ENCODE measurements at regions not wholly inside any gene's neighbourhood (a gene's known extent, or its start where the extent isn't known, plus 50 kb on each side); places are given as distances from the start of the nearest gene placed in this dataset.
"Not testable (repeated sequence)": the region's sequence is repeated elsewhere in the genome, so short reads cannot be mapped to it uniquely, and the experiment has no call there.

GRCh38 chr5:104556957-104557356 is 994.4 kb upstream of the NUDT12 start:
- intact Hi-C loops (cut with DNase I) = no loop called here
- 87 to 90% methylated on average over 3 of the region's 3 CpGs for WGBS, 2 donors
- DNase-seq (no peak), ATAC-seq (ENCODE audit: low FRiP score) (no peak)
- Histone ChIP-seq H3K36me3 (ENCODE audit: control insufficient read depth in 1 of 2, insufficient read depth in 2 of 2, low read length in 1 of 2) (no peaks in the 10 kb centered on the region), H3K27ac (ENCODE audit: low read depth in 1 of 2, low read length in 2 of 2) (no peak overlapping the region), H3K9me3 (ENCODE audit: control insufficient read depth, low read length) (no peaks in the 10 kb centered on the region), H3K4me1 (ENCODE audit: control insufficient read depth in 1 of 2, insufficient read depth in 2 of 2, low read length in 2 of 2) (no peaks in the 10 kb centered on the region), H3K4me3 (ENCODE audit: low read length in 2 of 2) (no peak overlapping the region), H3K27me3 (ENCODE audit: control insufficient read depth in 1 of 2, insufficient read depth in 2 of 2, low read length in 1 of 2) (no peaks in the 10 kb centered on the region)

- no peak overlapping the region for H3K4me3 ChIP-seq (ENCODE audit: low read length in 2 of 2)
- H3K4me1 ChIP-seq (ENCODE audit: control insufficient read depth in 1 of 2, insufficient read depth in 2 of 2, low read length in 2 of 2) = no peaks in the 10 kb centered on the region
- DNase-seq (no peak), ATAC-seq (ENCODE audit: low FRiP score) (no peak)
- H3K9me3 ChIP-seq (ENCODE audit: control insufficient read depth, low read length) = no peaks in the 10 kb centered on the region
- no peaks in the 10 kb centered on the region for H3K36me3 ChIP-seq (ENCODE audit: control insufficient read depth in 1 of 2, insufficient read depth in 2 of 2, low read length in 1 of 2)
- WGBS, 2 donors = 48 to 49% methylated on average over 3 of the region's 3 CpGs
- no peak overlapping the region for H3K27ac ChIP-seq (ENCODE audit: low read depth in 1 of 2, low read length in 2 of 2)
- intact Hi-C loops (cut with DNase I) = no loop called here
- H3K27me3 ChIP-seq (ENCODE audit: control insufficient read depth in 1 of 2, insufficient read depth in 2 of 2, low read length in 1 of 2) = no peaks in the 10 kb centered on the region
Measured at GRCh38 chr5:104551628-104552027, 989.0 kb upstream of the NUDT12 start.

GRCh38 chr5:104546871-104547270 is 984.3 kb upstream of the NUDT12 start:
- 91% methylated on average over 6 of the region's 6 CpGs for WGBS, 2 donors
- DNase-seq; H3K27ac ChIP-seq (ENCODE audit: low read depth in 1 of 2, low read length in 2 of 2); H3K27me3 ChIP-seq (ENCODE audit: control insufficient read depth in 1 of 2, insufficient read depth in 2 of 2, low read length in 1 of 2); H3K4me1 ChIP-seq (ENCODE audit: control insufficient read depth in 1 of 2, insufficient read depth in 2 of 2, low read length in 2 of 2); H3K9me3 ChIP-seq (ENCODE audit: control insufficient read depth, low read length); intact Hi-C loops (cut with DNase I); H3K36me3 ChIP-seq (ENCODE audit: control insufficient read depth in 1 of 2, insufficient read depth in 2 of 2, low read length in 1 of 2); H3K4me3 ChIP-seq (ENCODE audit: low read length in 2 of 2); ATAC-seq (ENCODE audit: low FRiP score): not testable (repeated sequence)

GRCh38 chr5:104541141-104541785 is 978.7 kb upstream of the NUDT12 start:
- no peaks in the 10 kb centered on the region for H3K9me3 ChIP-seq (ENCODE audit: control insufficient read depth, low read length)
- ATAC-seq (ENCODE audit: low FRiP score) (no peak), DNase-seq (no peak)
- no peaks in the 10 kb centered on the region for H3K4me1 ChIP-seq (ENCODE audit: control insufficient read depth in 1 of 2, insufficient read depth in 2 of 2, low read length in 2 of 2)
- no peak overlapping the region for H3K27ac ChIP-seq (ENCODE audit: low read depth in 1 of 2, low read length in 2 of 2)
- intact Hi-C loops (cut with DNase I) = no loop called here
- no peak overlapping the region for H3K4me3 ChIP-seq (ENCODE audit: low read length in 2 of 2)
- 96 to 100% methylated on average over 1 of the region's 1 CpG for WGBS, 2 donors
- H3K27me3 ChIP-seq (ENCODE audit: control insufficient read depth in 1 of 2, insufficient read depth in 2 of 2, low read length in 1 of 2) = no peaks in the 10 kb centered on the region
- H3K36me3 ChIP-seq (ENCODE audit: control insufficient read depth in 1 of 2, insufficient read depth in 2 of 2, low read length in 1 of 2) = no peaks in the 10 kb centered on the region

GRCh38 chr5:104540448-104540847 is 977.9 kb upstream of the NUDT12 start:
- intact Hi-C loops (cut with DNase I) = no loop called here
- peak; percentile 52 for ATAC-seq (ENCODE audit: low FRiP score)
- 38 to 45% methylated on average over 1 of the region's 1 CpG for WGBS, 2 donors

DNA sequence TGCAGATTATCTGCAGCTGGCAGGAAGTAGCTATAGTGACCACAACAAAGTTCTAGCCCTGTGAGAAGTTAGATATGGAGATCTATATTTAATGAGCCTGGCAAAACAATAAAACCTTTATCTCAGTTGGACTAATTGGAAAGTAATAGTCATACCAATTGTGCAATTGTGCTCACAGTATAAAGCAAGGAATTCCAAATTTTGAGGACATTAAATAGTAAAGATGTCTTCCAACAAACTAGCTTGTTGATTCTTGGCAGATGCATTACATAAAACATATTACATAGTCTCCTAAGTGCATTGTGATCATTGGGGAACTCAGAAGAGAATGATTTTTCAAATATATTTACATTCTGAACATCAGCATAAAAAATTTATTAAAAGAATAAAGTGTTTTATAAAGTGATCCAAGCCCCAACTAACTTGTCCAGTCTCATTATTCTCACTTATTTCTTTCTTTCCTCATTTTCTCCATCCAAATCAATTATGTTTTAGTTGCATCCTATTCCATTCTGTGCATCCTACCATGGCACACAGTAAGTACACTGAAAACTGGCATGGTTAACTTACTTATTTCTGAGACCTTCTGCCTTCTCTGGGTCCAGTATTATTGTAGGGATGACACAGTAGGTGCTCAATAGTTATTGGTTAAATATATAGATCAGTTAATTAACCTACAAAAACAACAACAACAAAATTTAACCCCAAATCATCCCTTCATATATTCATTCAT is 977.2 kb upstream of the NUDT12 start:
- ATAC-seq (ENCODE audit: low FRiP score) = no peak
- intact Hi-C loops (cut with DNase I) = no loop called here
- Histone ChIP-seq H3K36me3 (ENCODE audit: control insufficient read depth in 1 of 2, insufficient read depth in 2 of 2, low read length in 1 of 2) (no peaks in the 10 kb centered on the region), H3K4me3 (ENCODE audit: low read length in 2 of 2) (no peak overlapping the region), H3K27ac (ENCODE audit: low read depth in 1 of 2, low read length in 2 of 2) (no peak overlapping the region), H3K27me3 (ENCODE audit: control insufficient read depth in 1 of 2, insufficient read depth in 2 of 2, low read length in 1 of 2) (no peaks in the 10 kb centered on the region), H3K9me3 (ENCODE audit: control insufficient read depth, low read length) (no peaks in the 10 kb centered on the region), H3K4me1 (ENCODE audit: control insufficient read depth in 1 of 2, insufficient read depth in 2 of 2, low read length in 2 of 2) (no peaks in the 10 kb centered on the region)
- no peak for DNase-seq

More at GRCh38 chr5:104540448-104540847, 977.9 kb upstream of the NUDT12 start:
- no peak overlapping the region for H3K4me3 ChIP-seq (ENCODE audit: low read length in 2 of 2)
- DNase-seq = no peak
- no peaks in the 10 kb centered on the region for H3K4me1 ChIP-seq (ENCODE audit: control insufficient read depth in 1 of 2, insufficient read depth in 2 of 2, low read length in 2 of 2)
- H3K9me3 ChIP-seq (ENCODE audit: control insufficient read depth, low read length) = no peaks in the 10 kb centered on the region
- no peak overlapping the region for H3K27ac ChIP-seq (ENCODE audit: low read depth in 1 of 2, low read length in 2 of 2)
- no peaks in the 10 kb centered on the region for H3K36me3 ChIP-seq (ENCODE audit: control insufficient read depth in 1 of 2, insufficient read depth in 2 of 2, low read length in 1 of 2)
- H3K27me3 ChIP-seq (ENCODE audit: control insufficient read depth in 1 of 2, insufficient read depth in 2 of 2, low read length in 1 of 2) = no peaks in the 10 kb centered on the region

GRCh38 chr5:104538734-104539133 is 976.1 kb upstream of the NUDT12 start:
- Histone ChIP-seq H3K4me3 (ENCODE audit: low read length in 2 of 2) (no peak overlapping the region), H3K27ac (ENCODE audit: low read depth in 1 of 2, low read length in 2 of 2) (no peak overlapping the region), H3K36me3 (ENCODE audit: control insufficient read depth in 1 of 2, insufficient read depth in 2 of 2, low read length in 1 of 2) (no peaks in the 10 kb centered on the region), H3K9me3 (ENCODE audit: control insufficient read depth, low read length) (no peaks in the 10 kb centered on the region), H3K4me1 (ENCODE audit: control insufficient read depth in 1 of 2, insufficient read depth in 2 of 2, low read length in 2 of 2) (no peaks in the 10 kb centered on the region), H3K27me3 (ENCODE audit: control insufficient read depth in 1 of 2, insufficient read depth in 2 of 2, low read length in 1 of 2) (no peaks in the 10 kb centered on the region)
- intact Hi-C loops (cut with DNase I) = no loop called here
- WGBS, 2 donors = 85 to 87% methylated on average over 6 of the region's 6 CpGs
- ATAC-seq (ENCODE audit: low FRiP score) (peak; percentile 12), DNase-seq (no peak)

DNA sequence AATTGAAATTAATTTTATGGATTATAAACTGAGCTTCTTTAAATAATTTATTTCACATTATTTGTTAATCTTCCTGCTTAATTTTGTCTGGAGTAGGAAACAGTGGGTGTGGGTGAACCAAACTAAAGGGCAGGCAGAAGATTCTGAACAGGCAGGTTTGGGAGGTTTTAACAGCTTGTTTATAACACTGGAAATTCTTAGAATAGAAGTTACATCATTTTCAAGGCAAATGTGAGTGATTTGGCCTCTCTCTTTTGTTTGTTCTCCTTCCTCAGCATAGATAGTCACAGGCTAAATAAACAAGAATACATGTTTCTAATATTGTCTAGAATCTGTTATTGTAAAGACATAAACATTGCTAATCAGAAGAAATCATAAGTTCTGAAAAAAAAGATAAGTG is 970.9 kb upstream of the NUDT12 start:
- H3K4me1 ChIP-seq (ENCODE audit: control insufficient read depth in 1 of 2, insufficient read depth in 2 of 2, low read length in 2 of 2) = no peaks in the 10 kb centered on the region
- H3K27ac ChIP-seq (ENCODE audit: low read depth in 1 of 2, low read length in 2 of 2) = no peak overlapping the region
- ATAC-seq (ENCODE audit: low FRiP score) (no peak), DNase-seq (no peak)
- no peaks in the 10 kb centered on the region for H3K9me3 ChIP-seq (ENCODE audit: control insufficient read depth, low read length)
- intact Hi-C loops (cut with DNase I) = no loop called here
- H3K27me3 ChIP-seq (ENCODE audit: control insufficient read depth in 1 of 2, insufficient read depth in 2 of 2, low read length in 1 of 2) = no peaks in the 10 kb centered on the region
- H3K36me3 ChIP-seq (ENCODE audit: control insufficient read depth in 1 of 2, insufficient read depth in 2 of 2, low read length in 1 of 2) = no peaks in the 10 kb centered on the region
- no peak overlapping the region for H3K4me3 ChIP-seq (ENCODE audit: low read length in 2 of 2)

DNA sequence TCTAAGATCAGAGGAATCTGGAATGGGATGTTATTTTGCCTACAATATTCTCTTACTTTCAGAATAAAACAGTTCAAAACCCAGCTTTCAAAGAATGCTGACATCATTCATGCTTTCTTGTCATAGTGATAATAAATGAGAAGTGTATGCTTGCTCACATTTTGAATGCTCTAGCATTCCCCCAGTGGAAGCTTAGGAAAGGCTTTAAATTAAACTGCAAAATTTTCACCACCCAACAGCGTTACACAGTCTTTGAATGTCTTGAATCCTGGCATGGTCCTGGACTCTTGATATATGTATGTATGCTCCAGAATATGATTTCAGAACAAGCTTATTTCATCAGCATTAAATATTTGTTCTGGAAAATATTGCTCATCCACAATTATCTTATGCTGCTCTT is 964.3 kb upstream of the NUDT12 start:
- no peak overlapping the region for H3K27ac ChIP-seq (ENCODE audit: low read depth in 1 of 2, low read length in 2 of 2)
- H3K9me3 ChIP-seq (ENCODE audit: control insufficient read depth, low read length) = no peaks in the 10 kb centered on the region
- DNase-seq = no peak
- no peaks in the 10 kb centered on the region for H3K4me1 ChIP-seq (ENCODE audit: control insufficient read depth in 1 of 2, insufficient read depth in 2 of 2, low read length in 2 of 2)
- no peaks in the 10 kb centered on the region for H3K27me3 ChIP-seq (ENCODE audit: control insufficient read depth in 1 of 2, insufficient read depth in 2 of 2, low read length in 1 of 2)
- no peak for ATAC-seq (ENCODE audit: low FRiP score)
- intact Hi-C loops (cut with DNase I) = no loop called here
- H3K4me3 ChIP-seq (ENCODE audit: low read length in 2 of 2) = no peak overlapping the region
- H3K36me3 ChIP-seq (ENCODE audit: control insufficient read depth in 1 of 2, insufficient read depth in 2 of 2, low read length in 1 of 2) = no peaks in the 10 kb centered on the region
- 46 to 54% methylated on average over 1 of the region's 1 CpG for WGBS, 2 donors

Measured in aorta (tissue), 5 donors.